GM18511 (cell line): ENCODE measurements at regions not wholly inside any gene's neighbourhood (a gene's known extent, or its start where the extent isn't known, plus 50 kb on each side); places are given as distances from the start of the nearest gene placed in this dataset.
"Not testable (repeated sequence)": the region's sequence is repeated elsewhere in the genome, so short reads cannot be mapped to it uniquely, and the experiment has no call there.

ENCODE experiments used
- ATAC-seq: cut with Tn5 transposase; IDR thresholded peaks from one replicate; pipeline ENCODE4 v1.9.1; 2021; ENCODE audit warnings: mild to moderate bottlenecking, moderate library complexity; ENCODE audit not compliant: unreplicated experiment

DNA sequence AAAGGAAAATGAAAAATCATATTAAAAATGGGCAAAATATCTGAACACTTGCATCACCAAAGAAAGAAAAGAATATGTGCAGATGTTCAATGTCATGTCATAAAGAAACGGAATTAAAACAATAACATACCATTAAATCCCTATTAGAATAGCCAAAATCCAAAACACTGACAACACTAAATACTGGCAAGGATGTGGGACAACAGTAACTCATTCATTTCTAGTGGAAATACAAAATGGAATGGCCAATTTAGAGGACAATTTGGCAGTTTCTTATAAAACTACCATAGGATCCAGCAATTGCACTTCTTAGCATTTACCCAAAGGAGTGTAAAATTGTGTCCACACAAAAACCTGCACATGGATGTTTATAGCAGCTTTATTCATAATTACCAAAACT, 542.5 kb upstream of the UBE2E2 start:
- ATAC-seq = no peak

DNA sequence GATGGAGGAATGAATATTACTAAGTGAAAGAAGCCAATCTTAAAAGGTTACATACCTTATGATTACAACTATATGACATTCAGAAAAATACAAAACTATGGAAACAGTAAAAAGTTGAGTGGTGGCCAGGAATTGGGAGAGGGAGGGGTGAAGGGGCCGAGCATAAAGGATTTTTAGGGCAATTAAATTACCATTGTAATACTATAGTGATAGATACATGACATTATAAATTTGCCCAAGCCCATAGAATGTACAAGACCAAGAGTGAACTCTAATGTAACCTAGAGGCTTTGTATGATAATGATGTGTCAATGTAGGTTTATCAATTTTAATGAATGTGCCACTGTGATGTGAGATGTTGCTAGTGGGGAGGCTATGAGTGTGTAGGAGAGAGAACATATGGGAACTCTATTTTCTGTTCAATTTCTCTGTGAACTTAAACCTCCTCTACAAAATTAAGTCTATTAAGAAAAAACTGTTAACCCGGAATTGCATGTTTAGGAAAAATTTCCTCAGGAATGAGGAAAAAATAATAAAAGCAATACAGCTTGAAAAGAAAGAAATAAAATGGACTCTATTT, 541.9 kb upstream of the UBE2E2 start:
- ATAC-seq = no peak

DNA sequence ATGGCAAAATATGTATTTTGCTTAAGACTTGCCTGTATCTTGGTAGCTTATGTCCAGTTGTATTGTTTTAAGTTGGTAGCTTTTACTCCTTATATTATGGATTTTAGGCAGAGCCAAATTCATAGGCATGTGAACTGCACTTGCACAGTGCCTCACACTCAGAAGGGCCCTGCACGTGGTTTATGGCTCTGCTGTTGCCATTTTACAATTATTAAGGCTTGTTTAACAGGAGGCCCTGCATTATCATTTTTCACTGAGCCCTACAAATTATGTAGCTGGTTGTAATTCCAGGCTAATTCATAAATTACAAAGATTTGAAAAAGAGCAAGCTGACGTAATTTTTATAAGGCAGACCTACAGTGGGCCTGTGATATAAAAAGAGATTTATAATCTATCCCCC, 537.6 kb upstream of the UBE2E2 start:
- no peak for ATAC-seq

DNA sequence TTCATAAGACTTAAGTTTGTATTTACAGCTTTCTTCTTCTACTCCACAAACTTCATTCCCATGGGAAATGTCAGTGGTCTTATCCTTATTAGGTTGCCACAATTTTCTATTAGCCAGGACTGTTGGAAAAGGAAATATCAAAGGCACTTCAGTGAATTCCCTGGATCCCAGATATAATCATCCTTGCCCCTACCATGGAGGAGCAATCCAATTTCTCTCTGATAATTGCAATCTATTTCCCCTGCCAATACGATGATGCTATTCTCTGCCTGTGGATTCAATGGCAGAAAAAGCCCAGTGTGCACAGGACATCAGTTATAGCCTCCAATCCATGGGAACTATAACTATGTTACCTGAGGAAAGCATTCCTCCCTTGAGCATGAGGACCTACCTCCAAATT, 536.4 kb upstream of the UBE2E2 start:
- no peak for ATAC-seq

DNA sequence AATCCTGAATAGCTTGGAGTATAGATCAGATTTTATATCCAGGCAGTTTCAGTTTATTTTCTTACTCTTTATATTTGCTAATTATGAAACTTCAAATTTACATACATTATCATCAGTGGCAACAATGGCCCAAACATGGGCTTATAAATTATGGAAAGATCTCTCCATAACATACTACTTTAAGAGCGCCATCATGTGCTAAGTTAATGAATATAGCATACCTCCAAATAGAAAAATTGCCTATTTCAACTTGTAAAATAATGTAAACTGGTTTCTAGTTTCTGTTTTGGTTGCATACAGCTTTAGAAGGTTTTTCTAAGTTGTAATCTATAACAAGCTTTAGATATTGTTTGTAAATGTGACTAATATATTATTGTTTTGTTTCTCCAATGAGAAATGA, 531.3 kb upstream of the UBE2E2 start:
- ATAC-seq = no peak

DNA sequence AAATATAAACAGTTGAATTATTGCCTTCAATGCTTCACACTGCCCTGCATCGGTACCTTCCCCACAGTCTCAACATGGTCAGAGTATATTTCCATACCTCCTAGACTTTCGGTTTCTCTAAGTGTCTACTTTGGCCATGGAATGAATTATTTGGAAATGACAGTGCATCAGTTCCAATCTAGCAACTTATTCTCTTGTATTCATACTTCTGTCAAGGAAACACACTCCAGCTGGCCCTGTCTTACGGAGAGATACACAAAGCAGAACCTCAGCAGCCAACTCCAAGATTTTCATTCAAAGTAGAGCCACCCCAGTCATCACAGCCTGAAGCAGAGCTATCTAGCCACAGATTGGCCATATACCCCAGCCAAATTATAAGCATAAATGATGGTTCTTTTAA, 518.4 kb upstream of the UBE2E2 start:
- ATAC-seq = no peak

DNA sequence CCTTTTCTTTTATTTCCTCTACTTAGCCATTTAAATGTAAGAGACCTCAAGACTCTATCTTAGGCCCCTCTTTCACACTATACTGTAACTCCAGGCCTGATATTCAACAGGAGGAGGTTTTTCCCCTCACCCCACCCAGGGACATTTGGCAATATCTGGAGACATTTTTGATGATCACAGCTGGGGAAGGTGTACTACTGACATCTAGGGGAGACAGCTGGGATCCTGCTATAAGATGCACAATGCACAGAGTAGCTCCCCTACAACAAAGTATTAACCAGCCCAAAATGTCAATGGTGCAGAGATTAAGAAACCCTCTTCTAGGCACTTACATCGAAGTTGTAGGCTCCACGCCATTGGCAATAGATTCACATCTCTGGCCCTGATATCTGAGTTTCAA, 517.5 kb upstream of the UBE2E2 start:
- ATAC-seq = no peak

DNA sequence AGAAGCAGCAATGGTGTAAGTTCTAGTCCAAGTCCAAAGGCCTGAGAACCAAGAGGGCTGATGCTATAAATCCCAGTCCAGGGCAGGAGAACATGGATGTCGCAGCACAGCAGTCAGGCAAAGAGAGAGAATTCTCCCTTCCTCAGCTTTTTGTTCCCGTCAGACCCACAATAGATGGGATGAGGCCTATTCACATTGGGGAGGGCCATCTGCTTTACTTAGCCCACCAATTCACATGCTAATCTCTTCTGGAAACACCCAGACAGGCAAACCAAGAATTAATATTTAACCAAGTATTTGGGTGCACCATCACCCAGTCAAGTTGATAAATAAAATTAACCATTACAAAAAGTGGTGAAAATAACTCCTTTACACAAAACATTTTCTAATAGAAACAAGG, 511.7 kb upstream of the UBE2E2 start:
- no peak for ATAC-seq

DNA sequence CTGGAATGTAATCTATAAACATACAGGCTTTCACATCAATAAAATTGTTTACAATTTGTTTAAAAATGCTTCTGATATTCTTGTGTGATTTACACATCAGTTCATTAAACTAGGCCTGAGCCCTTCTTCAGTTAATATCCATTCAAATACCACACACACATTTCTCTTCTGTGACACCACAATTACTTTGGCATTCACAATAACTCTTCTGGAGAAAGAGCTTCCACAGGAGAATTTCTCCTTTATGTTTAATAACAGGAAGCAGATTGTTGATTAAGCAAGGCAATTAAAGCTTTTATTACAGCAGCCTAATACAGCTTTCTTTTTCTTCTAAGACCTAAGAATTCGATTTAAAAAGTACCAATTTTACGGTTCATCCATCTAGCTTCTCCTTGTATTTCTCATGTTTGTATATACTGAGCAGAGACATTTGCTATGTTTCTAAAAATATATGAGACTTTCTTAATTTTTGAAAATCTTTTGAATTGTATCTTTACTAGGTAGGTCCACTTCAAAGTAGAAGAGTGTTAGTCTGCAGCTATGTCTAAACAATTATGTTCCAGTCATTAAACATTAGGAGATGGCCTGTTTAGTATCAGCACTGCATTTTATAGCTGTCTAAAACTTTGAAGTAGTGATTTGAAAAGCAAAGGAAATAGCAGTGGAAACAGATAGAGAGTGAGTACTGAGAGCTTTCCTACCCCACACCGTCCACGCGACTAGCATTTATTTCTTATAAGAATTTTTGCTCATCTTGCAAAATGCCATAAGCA, 511.1 kb upstream of the UBE2E2 start:
- no peak for ATAC-seq

DNA sequence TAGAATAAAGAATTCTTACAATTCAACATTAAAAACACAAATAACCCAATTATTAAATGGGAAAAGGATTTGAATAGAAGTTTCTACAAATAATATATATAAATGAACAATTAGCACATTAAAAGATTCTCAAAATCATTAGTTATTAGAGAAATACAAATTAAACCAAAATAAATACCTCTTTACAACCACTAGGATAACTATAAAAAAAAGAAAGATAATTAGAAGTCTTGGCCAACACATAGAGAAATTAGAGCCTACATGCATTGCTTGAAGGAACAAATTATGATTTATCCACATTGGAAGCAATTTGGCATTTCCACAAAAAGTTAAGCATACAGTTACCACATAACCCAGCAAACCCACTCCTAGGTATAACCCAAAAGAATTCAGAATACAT, 502.3 kb upstream of the UBE2E2 start:
- no peak for ATAC-seq

DNA sequence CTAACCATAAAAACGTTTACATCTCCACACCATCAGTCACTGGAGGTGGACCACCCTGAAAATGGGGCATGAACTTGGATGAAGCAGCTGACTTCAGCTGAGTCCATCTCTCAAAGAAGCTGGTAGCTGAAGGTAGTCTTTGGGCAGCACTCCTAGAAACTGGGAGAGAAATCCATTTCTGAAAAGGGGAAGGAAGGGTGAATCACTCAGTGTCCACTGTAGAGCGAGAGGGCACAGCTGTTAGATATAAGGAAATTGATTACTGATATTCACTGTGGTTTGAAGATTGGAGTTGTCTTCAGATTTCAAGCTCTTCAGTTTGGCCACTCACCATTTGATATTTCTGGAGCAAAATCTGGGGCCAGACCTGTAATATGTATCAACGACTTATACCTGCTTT, 499.0 kb upstream of the UBE2E2 start:
- ATAC-seq = no peak

DNA sequence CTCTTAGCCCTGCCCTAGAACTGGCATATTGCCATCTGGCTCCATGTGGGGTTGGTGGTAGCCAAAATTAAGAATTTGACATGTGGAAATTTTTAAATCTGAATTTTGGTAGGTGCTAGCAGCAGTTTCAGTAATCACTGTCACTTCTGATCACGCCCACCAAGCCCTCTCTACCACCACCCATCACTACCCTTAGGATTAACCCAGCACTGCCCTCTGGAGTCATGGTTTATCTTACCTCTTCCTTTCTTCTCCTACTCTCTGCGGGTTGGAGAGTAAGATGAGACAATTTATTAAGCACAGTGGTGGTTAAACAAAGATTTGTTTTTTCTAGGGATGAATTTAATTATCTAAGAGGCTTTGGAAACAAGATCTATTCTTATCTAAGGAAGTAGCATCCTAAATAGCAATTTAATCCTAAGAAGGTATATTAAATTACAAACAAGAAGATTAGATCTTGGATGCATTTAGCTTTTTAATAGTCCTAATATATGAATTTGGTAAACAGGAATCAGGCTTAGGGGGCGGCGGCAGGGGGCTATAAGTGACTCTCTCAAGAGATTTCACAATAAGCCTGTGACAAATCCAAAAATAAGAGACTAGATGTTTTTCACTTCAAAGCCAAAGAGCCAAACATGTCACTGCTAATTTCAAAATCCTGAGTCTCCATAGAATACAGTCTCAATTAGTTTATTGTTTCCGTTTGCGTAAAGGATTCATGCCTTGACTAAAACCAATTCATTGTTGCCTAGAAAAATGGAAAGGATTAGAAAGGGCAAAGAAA, 498.4 kb upstream of the UBE2E2 start:
- no peak for ATAC-seq

DNA sequence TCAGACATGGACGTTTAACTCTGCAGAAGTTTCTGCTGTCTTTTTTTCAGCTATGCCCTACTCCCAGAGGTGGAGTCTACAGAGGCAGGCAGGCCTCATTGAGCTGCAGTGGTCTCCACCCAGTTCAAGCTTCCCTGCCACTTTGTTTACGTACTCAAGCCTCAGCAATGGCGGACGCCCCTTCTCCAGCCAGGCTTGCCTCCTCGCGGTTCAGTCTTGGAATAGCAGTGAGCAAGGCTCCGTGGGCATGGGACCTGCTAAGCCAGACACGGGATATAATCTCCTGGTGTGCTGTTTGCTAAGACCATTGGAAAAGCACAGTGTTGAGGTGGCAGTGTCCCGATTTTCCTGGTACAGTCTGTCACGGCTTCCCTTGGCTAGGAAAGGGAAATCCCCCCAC, 496.2 kb upstream of the UBE2E2 start:
- ATAC-seq = not testable (repeated sequence)

DNA sequence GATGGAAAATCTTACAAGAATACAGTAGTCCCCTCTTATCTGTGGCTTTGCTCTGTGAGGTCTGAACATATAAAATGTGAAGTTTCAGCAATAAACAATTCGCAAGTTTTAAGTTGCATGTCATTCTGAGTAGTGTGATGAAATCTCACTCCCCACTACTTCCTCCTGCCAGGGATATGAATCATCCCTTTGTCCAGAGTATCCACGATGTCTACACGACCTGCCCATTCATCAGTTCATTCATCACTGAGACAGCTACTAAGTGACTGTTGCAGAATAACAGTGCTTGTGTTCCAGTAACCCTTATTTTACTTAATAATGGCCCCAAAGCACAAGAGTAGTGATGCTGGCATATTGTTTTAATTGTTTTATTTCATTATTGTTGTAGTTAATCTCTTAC, 489.2 kb upstream of the UBE2E2 start:
- ATAC-seq = no peak

DNA sequence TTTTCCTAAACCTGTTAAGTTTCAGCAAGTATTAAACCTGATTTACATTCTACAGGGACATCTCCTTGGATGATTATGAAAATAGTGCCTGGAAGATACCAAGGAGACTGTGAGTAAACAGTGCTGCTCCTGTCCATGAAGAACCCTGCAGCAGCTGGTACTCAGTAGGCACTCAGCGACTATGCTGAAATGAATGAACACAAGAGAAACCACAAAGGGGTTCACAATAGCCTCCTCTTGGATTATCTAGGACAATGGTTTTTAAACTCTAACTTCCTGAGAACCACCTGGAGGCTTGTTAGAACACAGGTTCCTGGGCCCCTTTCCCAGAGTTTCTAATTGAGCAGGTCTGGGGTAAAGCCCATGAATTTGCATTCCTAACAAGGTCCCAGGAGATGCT, 488.4 kb upstream of the UBE2E2 start:
- no peak for ATAC-seq

DNA sequence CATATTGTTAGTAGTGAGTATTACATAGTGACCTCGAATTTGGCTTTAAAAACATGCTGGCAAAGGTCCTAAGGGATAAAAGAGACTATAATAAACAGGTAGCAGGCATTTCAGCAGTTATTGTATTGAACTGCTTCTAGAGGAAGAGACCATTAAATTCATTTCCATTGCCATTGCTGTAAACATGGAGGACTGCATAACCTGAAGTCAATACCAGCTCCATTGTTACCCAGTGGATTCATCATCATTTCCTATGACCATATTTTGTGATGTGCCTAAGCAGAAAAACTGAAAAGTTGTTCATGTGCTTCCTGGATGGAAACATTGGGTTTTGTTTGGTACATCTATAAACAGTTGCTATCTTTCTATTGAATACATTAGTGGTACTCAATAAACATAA, 482.5 kb upstream of the UBE2E2 start:
- no peak for ATAC-seq

DNA sequence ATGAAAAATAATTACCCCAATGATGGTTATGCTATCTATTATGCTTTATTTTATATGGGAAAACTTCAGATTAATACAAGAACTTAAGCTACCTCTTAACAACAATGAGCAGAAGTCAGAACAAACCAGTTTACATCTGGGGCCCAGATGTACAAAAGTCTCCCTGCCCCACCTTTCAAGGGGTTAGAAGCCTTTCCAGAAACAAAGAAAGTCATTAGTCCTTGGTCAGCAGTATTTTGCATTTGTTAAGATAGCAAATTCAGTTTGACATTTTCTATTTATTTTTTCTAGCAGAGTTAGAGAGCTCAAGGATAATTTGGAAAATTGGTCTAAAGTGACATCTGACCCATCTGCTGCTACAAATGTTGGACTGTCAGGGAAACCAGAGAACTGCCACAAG, 478.7 kb upstream of the UBE2E2 start:
- ATAC-seq = no peak

DNA sequence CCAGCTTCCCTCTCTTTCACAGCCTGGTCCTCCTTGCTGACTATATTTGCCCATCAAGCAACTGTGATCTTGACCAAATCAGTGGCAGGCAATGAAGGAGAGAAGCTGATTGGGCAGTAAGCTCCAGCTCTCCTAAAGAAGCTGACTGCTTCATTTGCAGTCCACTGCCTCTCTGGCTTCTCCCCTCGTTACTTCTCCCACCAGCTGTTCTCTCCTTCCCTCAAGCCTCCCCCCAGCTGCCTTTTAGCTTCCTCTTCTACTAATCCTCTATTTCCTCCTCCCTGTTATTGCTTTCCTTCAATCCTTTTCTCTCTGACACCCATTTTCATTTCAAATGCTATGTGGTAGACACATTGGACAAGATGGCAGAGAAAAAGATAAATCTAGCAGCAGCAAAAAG, 474.7 kb upstream of the UBE2E2 start:
- no peak for ATAC-seq

DNA sequence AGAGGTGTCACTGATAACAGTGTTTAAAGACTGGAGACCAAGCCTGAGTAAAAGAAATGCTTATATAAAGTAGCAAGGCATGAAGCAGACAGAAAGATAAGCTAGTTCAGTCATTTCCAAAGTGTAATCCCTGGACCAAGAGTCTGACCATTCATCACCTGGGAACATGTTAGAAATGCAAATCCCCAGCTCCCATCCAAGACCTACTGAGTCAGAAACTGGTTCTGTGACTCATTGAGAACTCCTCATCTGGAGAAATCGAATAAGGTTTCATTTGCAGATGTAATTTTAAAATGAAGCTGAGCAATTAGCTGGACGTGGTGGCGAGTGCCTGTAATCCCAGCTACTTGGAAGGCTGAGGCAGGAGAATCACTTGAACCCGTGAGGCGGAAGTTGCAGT, 473.9 kb upstream of the UBE2E2 start:
- ATAC-seq = no peak

DNA sequence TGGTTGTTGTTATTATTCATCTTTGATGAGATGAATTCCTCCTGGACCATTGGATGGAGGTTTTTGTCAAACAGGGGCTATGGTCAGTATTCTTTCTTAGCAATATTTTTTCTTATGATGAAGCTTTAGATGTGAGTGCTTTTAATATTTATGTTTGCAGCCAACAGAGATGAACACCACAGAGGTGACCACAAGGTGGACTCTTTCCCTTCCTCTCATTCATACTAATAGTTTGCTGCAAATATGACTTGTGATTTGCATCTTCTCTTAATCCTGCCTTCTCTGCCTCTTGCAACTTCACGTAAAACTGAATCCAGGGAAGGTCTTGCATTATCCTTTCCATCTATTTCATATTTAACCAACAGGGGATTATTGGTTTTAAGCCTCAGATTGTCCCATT, 473.1 kb upstream of the UBE2E2 start:
- no peak for ATAC-seq

DNA sequence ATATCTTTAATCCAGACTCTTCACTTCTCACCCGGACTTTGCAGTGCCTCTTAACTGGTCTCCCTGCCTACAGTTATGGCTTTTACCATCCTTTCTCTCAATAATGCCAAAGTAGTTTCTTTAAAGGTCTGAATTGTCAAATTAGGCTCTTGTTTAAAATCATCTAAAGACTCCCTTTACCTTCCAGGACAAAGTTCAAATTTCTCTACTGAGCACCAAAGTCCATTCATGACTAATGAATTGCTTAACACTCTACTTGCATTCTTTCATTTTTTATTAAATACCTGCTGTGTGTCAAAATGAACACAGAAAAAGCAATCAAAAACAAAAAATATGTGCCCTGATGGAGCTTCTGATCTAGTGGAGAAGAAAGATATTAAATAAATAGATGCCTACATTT, 472.4 kb upstream of the UBE2E2 start:
- no peak for ATAC-seq

DNA sequence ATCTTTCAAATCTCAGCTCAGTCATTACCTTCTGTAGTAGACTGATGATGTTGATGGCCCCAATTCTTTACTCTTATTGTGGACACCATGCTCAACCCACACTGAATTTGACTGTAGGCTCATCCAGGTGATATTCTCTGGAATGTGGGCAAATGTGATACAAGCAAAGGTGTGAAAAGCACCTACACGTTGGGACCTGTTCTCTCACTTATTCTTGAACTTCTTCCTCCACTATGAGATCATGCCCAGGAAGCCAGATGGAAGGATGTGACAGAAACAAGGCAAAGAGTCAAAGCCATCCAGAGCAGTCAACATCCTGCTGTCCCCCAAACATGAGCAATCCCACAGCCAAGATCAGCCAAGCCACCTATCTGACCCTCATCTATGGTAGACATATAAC, 471.2 kb upstream of the UBE2E2 start:
- no peak for ATAC-seq
